ENCODE measurements at regions not wholly inside any gene's neighbourhood (a gene's known extent, or its start where the extent isn't known, plus 50 kb on each side); places are given as distances from the start of the nearest gene placed in this dataset.

GRCh38 chr2:151071382-151071781 is 190.3 kb downstream of the RBM43 start:
- TF ChIP-seq CTCF (IDR thresholded peaks at IDR 0.05; ENCODE audit: low read depth, low read length, poor library complexity, severe bottlenecking) (no peak), EZH2phosphoT487 (IDR thresholded peaks at IDR 0.05; ENCODE audit: borderline replicate concordance, low read length) (no peak)
- no peaks in the 10 kb centered on the region for H4K20me1 ChIP-seq (ENCODE audit: control insufficient read depth, insufficient read depth, low read depth, low read length)
- H3K4me3 ChIP-seq (ENCODE audit: low read length) = no peak overlapping the region
- no peak overlapping the region for H3K4me2 ChIP-seq (ENCODE audit: low read length)
- no peaks in the 10 kb centered on the region for H3K36me3 ChIP-seq (ENCODE audit: control insufficient read depth, low read length)
- no peaks in the 10 kb centered on the region for H3K4me1 ChIP-seq (ENCODE audit: control insufficient read depth, low read length)
- H3K9me3 ChIP-seq (ENCODE audit: control insufficient read depth, insufficient read depth, low read length) = no peaks in the 10 kb centered on the region
- no peaks in the 10 kb centered on the region for H3F3A ChIP-seq (ENCODE audit: control insufficient read depth, insufficient read depth)
- H3K27me3 ChIP-seq (ENCODE audit: control insufficient read depth, low read length) = no peaks in the 10 kb centered on the region
- H3K27ac ChIP-seq (ENCODE audit: low read depth, low read length) = no peak overlapping the region
- no peaks in the 10 kb centered on the region for H3K79me2 ChIP-seq (ENCODE audit: control insufficient read depth, low read length)
- H3K9me2 ChIP-seq (replicated peaks; ENCODE audit: control insufficient read depth, low read length) = no peaks in the 10 kb centered on the region

GRCh38 chr2:151070253-151070652 is 191.4 kb downstream of the RBM43 start:
- Histone ChIP-seq H3K27me3 (ENCODE audit: control insufficient read depth, low read length) (no peaks in the 10 kb centered on the region), H4K20me1 (ENCODE audit: control insufficient read depth, insufficient read depth, low read depth, low read length) (no peaks in the 10 kb centered on the region), H3F3A (ENCODE audit: control insufficient read depth, insufficient read depth) (no peaks in the 10 kb centered on the region), H3K79me2 (ENCODE audit: control insufficient read depth, low read length) (no peaks in the 10 kb centered on the region), H3K4me3 (ENCODE audit: low read length) (no peak overlapping the region), H3K4me2 (ENCODE audit: low read length) (no peak overlapping the region), H3K9me3 (ENCODE audit: control insufficient read depth, insufficient read depth, low read length) (no peaks in the 10 kb centered on the region), H3K27ac (ENCODE audit: low read depth, low read length) (no peak overlapping the region), H3K9me2 (replicated peaks; ENCODE audit: control insufficient read depth, low read length) (no peaks in the 10 kb centered on the region), H3K4me1 (ENCODE audit: control insufficient read depth, low read length) (no peaks in the 10 kb centered on the region), H3K36me3 (ENCODE audit: control insufficient read depth, low read length) (no peaks in the 10 kb centered on the region)
- TF ChIP-seq EZH2phosphoT487 (IDR thresholded peaks at IDR 0.05; ENCODE audit: borderline replicate concordance, low read length) (no peak), CTCF (IDR thresholded peaks at IDR 0.05; ENCODE audit: low read depth, low read length, poor library complexity, severe bottlenecking) (no peak)

GRCh38 chr2:151067658-151068369 is 193.8 kb downstream of the RBM43 start:
- H3K4me1 ChIP-seq (ENCODE audit: control insufficient read depth, low read length) = no peaks in the 10 kb centered on the region
- H3K36me3 ChIP-seq (ENCODE audit: control insufficient read depth, low read length) = no peaks in the 10 kb centered on the region
- no peaks in the 10 kb centered on the region for H3K9me3 ChIP-seq (ENCODE audit: control insufficient read depth, insufficient read depth, low read length)
- H3K27ac ChIP-seq (ENCODE audit: low read depth, low read length) = no peak overlapping the region
- no peak overlapping the region for H3K4me2 ChIP-seq (ENCODE audit: low read length)
- H3K27me3 ChIP-seq (ENCODE audit: control insufficient read depth, low read length) = no peaks in the 10 kb centered on the region
- H3K79me2 ChIP-seq (ENCODE audit: control insufficient read depth, low read length) = no peaks in the 10 kb centered on the region
- H3K4me3 ChIP-seq (ENCODE audit: low read length) = no peak overlapping the region
- H3F3A ChIP-seq (ENCODE audit: control insufficient read depth, insufficient read depth) = no peaks in the 10 kb centered on the region
- H4K20me1 ChIP-seq (ENCODE audit: control insufficient read depth, insufficient read depth, low read depth, low read length) = no peaks in the 10 kb centered on the region
- H3K9me2 ChIP-seq (replicated peaks; ENCODE audit: control insufficient read depth, low read length) = no peaks in the 10 kb centered on the region; the same call in 1 of the 2 replicates
- TF ChIP-seq CTCF (IDR thresholded peaks at IDR 0.05; ENCODE audit: low read depth, low read length, poor library complexity, severe bottlenecking) (no peak), EZH2phosphoT487 (IDR thresholded peaks at IDR 0.05; ENCODE audit: borderline replicate concordance, low read length) (no peak)

Measured in DOHH2 (cell line).